GM12878 (cell line): ENCODE measurements at regions not wholly inside any gene's neighbourhood (a gene's known extent, or its start where the extent isn't known, plus 50 kb on each side); places are given as distances from the start of the nearest gene placed in this dataset.

ENCODE experiments used
- ATAC-seq: fragments of 200-7000 bp; cut with Tn5 transposase; 3 replicates; pipeline ENCODE4 v1.9.1; 2020; ENCODE audit warnings: mild to moderate bottlenecking, moderate library complexity
- BruUV-seq: library from RNA; stranded (reverse); fragments of 400-500 nt; replicated peaks from 2 replicates; lab custom pipeline; 2021; lab: Mats Ljungman, UMichigan
- CTCF ChIA-PET: fragments of 300-600 bp; sonication (Branson Sonifier 250); formaldehyde crosslinking; extraction: SDS; loops from one replicate; lab custom pipeline; 2021; ENCODE audit warnings: inconsistent platforms; lab: Yijun Ruan, JAX
- POLR2A ChIA-PET: fragments of 350-600 bp; formaldehyde crosslinking; extraction: SDS; loops from one replicate; lab custom pipeline; 2021; ENCODE audit warnings: inconsistent platforms; lab: Charles Lee
- RAD21 ChIA-PET: fragments of 300-600 bp; sonication (Branson Sonifier 250); formaldehyde crosslinking; loops from one replicate; lab custom pipeline; 2023; ENCODE audit warnings: antibody characterized with exemption; ENCODE audit not compliant: unreplicated experiment; lab: Charles Lee
- SMC1A ChIA-PET: fragments of 300-600 bp; sonication (Branson Sonifier 250); formaldehyde crosslinking; loops from one replicate; lab custom pipeline; 2023; ENCODE audit not compliant: unreplicated experiment, uncharacterized antibody; lab: Charles Lee
- DNase-seq: peaks from one replicate; pipeline ENCODE4 v3.0.0-alpha.2; 2011; ENCODE audit warnings: low read depth, low spot score
- FAIRE-seq: peaks from 3 replicates; lab custom pipeline; 2011; peaks lifted over from hg19 to GRCh38; lab: Jason Lieb, UNC
- H2AFZ ChIP-seq: 2 replicates; pipeline ENCODE4 v1.6.0; 2011; ENCODE audit warnings: low read depth, low read length, control low read depth; ENCODE audit not compliant: control insufficient read depth
- H3K27ac ChIP-seq: 2 replicates; pipeline ENCODE4 v1.5.1; 2011; ENCODE audit warnings: control low read depth; ENCODE audit not compliant: control insufficient read depth, insufficient read depth
- H3K27me3 ChIP-seq, 2 experiments: replicated peaks in 1 of 2; 2 replicates each; pipeline versions ENCODE4 v1.6.0 to v1.6.1; 2011; ENCODE audit warnings: low read length in 1 of 2; ENCODE audit not compliant: control insufficient read depth in 2 of 2, insufficient read depth in 2 of 2
- H3K36me3 ChIP-seq, 2 experiments: 2 replicates each; pipeline ENCODE4 v1.5.1; 2011; ENCODE audit warnings: low read length in 1 of 2; ENCODE audit not compliant: control insufficient read depth in 2 of 2, insufficient read depth in 2 of 2
- H3K4me1 ChIP-seq: 2 replicates; pipeline ENCODE4 v1.6.1; 2011; ENCODE audit warnings: mild to moderate bottlenecking, low read length, moderate library complexity, mixed read lengths; ENCODE audit not compliant: control insufficient read depth, insufficient read depth
- H3K4me2 ChIP-seq: 2 replicates; pipeline ENCODE4 v1.6.0; 2011; ENCODE audit warnings: control low read depth; ENCODE audit not compliant: control insufficient read depth, insufficient read depth
- H3K4me3 ChIP-seq: fragments of 200-600 bp; sonication (generic); 2 replicates; pipeline ENCODE4 v1.5.1; 2016
- H3K79me2 ChIP-seq: 2 replicates; pipeline ENCODE4 v1.6.0; 2011; ENCODE audit warnings: low read length; ENCODE audit not compliant: control insufficient read depth, insufficient read depth
- H3K9ac ChIP-seq: 2 replicates; pipeline ENCODE4 v1.8.0; 2011; ENCODE audit warnings: low read length, control low read depth, mixed read lengths; ENCODE audit not compliant: control insufficient read depth, insufficient read depth
- H3K9me3 ChIP-seq: replicated peaks from 3 replicates; pipeline ENCODE4 v1.5.1; 2011; ENCODE audit warnings: mild to moderate bottlenecking, low read length; ENCODE audit not compliant: control insufficient read depth, insufficient read depth
- H4K20me1 ChIP-seq: 2 replicates; pipeline ENCODE4 v1.6.0; 2011; ENCODE audit not compliant: control insufficient read depth, insufficient read depth
- CEBPB ChIP-seq, 2 experiments: fragments of 150-350 bp in 1 of 2; IDR thresholded peaks; 2 replicates each; pipeline ENCODE4 v1.6.1; 2012 to 2014; ENCODE audit warnings: low read depth in 2 of 2, low read length in 2 of 2, borderline replicate concordance in 1 of 2, inconsistent platforms in 1 of 2
- GABPA ChIP-seq: IDR thresholded peaks from 2 replicates; pipeline ENCODE4 v1.6.1; 2014; ENCODE audit warnings: antibody characterized with exemption, low read depth, mild to moderate bottlenecking, inconsistent platforms
- KLF5 ChIP-seq: fragments of 450-650 bp; IDR thresholded peaks from 2 replicates; pipeline ENCODE4 v1.6.1; 2014; ENCODE audit warnings: mild to moderate bottlenecking; ENCODE audit not compliant: partially characterized antibody
- MYB ChIP-seq: fragments of 150-350 bp; IDR thresholded peaks from 2 replicates; pipeline ENCODE4 v1.6.1; 2014; ENCODE audit warnings: mild to moderate bottlenecking, low read depth, low read length, borderline replicate concordance
- NFYB ChIP-seq: IDR thresholded peaks from 2 replicates; pipeline ENCODE4 v1.6.1; 2011; ENCODE audit warnings: low read depth, mild to moderate bottlenecking, low read length, improper control_type of control experiment, moderate library complexity; ENCODE audit not compliant: insufficient read depth
- PAX8 ChIP-seq: fragments of 450-650 bp; IDR thresholded peaks from 2 replicates; pipeline ENCODE4 v1.6.1; 2017; ENCODE audit warnings: mild to moderate bottlenecking, moderate library complexity
- SIX5 ChIP-seq: IDR thresholded peaks from 2 replicates; pipeline ENCODE4 v1.6.1; 2011; ENCODE audit warnings: mild to moderate bottlenecking, low read depth, low read length, moderate library complexity; ENCODE audit not compliant: severe bottlenecking
- SREBF1 ChIP-seq: IDR thresholded peaks from 2 replicates; pipeline ENCODE4 v1.6.1; 2012; ENCODE audit warnings: mild to moderate bottlenecking, low read length
- SUZ12 ChIP-seq: fragments of 200-600 bp; sonication (generic); IDR thresholded peaks from one replicate; pipeline ENCODE4 v1.6.1; 2018; ENCODE audit warnings: antibody characterized with exemption, mild to moderate bottlenecking; ENCODE audit not compliant: unreplicated experiment
- YBX1 ChIP-seq: fragments of 450-650 bp; IDR thresholded peaks from 2 replicates; pipeline ENCODE4 v1.6.1; 2016; ENCODE audit warnings: antibody characterized with exemption
- ZBTB4 ChIP-seq: fragments of 450-650 bp; formaldehyde crosslinking; IDR thresholded peaks from 2 replicates; pipeline ENCODE4 v1.4.0; 2022; ENCODE audit warnings: mild to moderate bottlenecking, moderate library complexity
- ZNF274 ChIP-seq: IDR thresholded peaks from one replicate; pipeline ENCODE4 v1.8.0; 2011; ENCODE audit not compliant: insufficient read length, insufficient read depth
- WGBS: methylation state at CpG from one replicate; pipeline ENCODE4 v1.1.6; 2016; ENCODE audit warnings: low lambda C conversion rate; ENCODE audit not compliant: insufficient replicate concordance, insufficient coverage; ENCODE audit errors: missing lambda C conversion rate; 5-methylcytosine and 5-hydroxymethylcytosine counted together
- in situ Hi-C: fragments of 300-500 bp; cut with MboI; formaldehyde crosslinking; loops from 9 replicates; pipeline ENCODE4 v1.14.3; 2018; ENCODE audit warnings: mixed read lengths
- intact Hi-C: fragments of 100-400 bp; cut with micrococcal nuclease; formaldehyde crosslinking; loops from one replicate; pipeline ENCODE4 v1.14.2; 2022; ENCODE audit not compliant: unreplicated experiment

DNA sequence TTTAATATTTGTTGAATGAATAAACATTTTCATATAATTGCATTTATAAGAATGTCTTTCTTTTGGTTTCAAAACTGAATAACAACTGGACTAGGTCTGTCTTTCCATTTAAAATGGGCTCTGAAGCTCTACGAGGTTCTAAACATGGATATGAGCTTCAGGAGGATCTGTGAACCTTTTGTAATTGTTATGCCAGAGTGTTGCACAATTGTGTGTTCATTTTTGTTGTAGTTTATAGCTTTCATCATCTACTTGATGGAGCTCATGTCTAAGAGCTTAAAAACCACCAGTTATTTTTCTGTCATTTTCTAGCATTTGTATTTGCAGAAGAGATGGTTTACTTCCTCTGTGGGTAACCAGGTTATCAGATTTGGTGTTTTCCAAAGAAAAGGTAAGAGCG, 265.7 kb upstream of the NPY start:
- DNase-seq (no peak), ATAC-seq (no peak), FAIRE-seq (no peak)
- no peak overlapping the region for H3K4me3 ChIP-seq
- no peak overlapping the region for H3K4me2 ChIP-seq
- no peaks in the 10 kb centered on the region for H3K27me3 ChIP-seq
- CTCF ChIA-PET = interaction anchor here (0.6 kb wide), 1 partner anchor 18 kb away, joined by 3 read pairs; no protein-coding TSS in a partner anchor
- H3K9me3 ChIP-seq = no peaks in the 10 kb centered on the region
- RAD21 ChIA-PET = no interaction called here
- in situ Hi-C loops = no loop called here
- H3K9ac ChIP-seq = no peak overlapping the region
- no peaks in the 10 kb centered on the region for H3K4me1 ChIP-seq
- H3K79me2 ChIP-seq = no peaks in the 10 kb centered on the region
- H2AFZ ChIP-seq = no peak overlapping the region
- WGBS = 43% methylated on average over 2 of the region's 2 CpGs
- no peak for TF ChIP-seq GABPA
- intact Hi-C loops = no loop called here
- POLR2A ChIA-PET = no interaction called here
- no TSS peak for BruUV-seq
- no peaks in the 10 kb centered on the region; the same call in 1 of the 2 replicates for H4K20me1 ChIP-seq
- H3K36me3 ChIP-seq = no peaks in the 10 kb centered on the region
- no peak overlapping the region for H3K27ac ChIP-seq
- SMC1A ChIA-PET = interaction anchor here (0.8 to 1.0 kb wide), 2 partner anchors 13 to 24 kb away, joined by 3 read pairs; no protein-coding TSS in a partner anchor

- BruUV-seq = no TSS peak
- H3K27ac ChIP-seq = no peak overlapping the region
- no peaks in the 10 kb centered on the region for H3K79me2 ChIP-seq
- no peaks in the 10 kb centered on the region for H3K36me3 ChIP-seq
- intact Hi-C loops = no loop called here
- 51% methylated on average over 5 of the region's 5 CpGs for WGBS
- POLR2A ChIA-PET = no interaction called here
- ATAC-seq = no peak
- H3K4me3 ChIP-seq = no peak overlapping the region
- no peaks in the 10 kb centered on the region for H3K4me1 ChIP-seq
- TF ChIP-seq NFYB (no peak), SIX5 (no peak), PAX8 (no peak), ZBTB4 (no peak), MYB (no peak), SUZ12 (no peak), GABPA (no peak), KLF5 (no peak), YBX1 (no peak), SREBF1 (no peak), CEBPB (IDR thresholded peaks at IDR 0.05; ENCODE audit: borderline replicate concordance in 1 of 2, low read depth in 2 of 2, low read length in 2 of 2) (no peak), ZNF274 (no peak)
- TF ChIP-seq, all 136 proteins: peak for 0
- FAIRE-seq (no peak), DNase-seq (no peak)
- Histone ChIP-seq H3K27me3 (no peaks in the 10 kb centered on the region), H3K4me2 (no peak overlapping the region), H2AFZ (no peak overlapping the region), H3K9ac (no peak overlapping the region), H3K9me3 (no peaks in the 10 kb centered on the region), H4K20me1 (no peaks in the 10 kb centered on the region; the same call in 1 of the 2 replicates)
- CTCF ChIA-PET = interaction anchor here (0.5 kb wide), 1 partner anchor 130 kb away, joined by 3 read pairs; no protein-coding TSS in a partner anchor
- RAD21 ChIA-PET = no interaction called here
- in situ Hi-C loops = no loop called here
- SMC1A ChIA-PET = no interaction called here
These were observed 264.1 kb upstream of the NPY start for GRCh38 chr7:24019841-24020240.
